C4-2B (cell line): ENCODE measurements at regions not wholly inside any gene's neighbourhood (a gene's known extent, or its start where the extent isn't known, plus 50 kb on each side); places are given as distances from the start of the nearest gene placed in this dataset.

Experiments
- ZFX ChIP-seq: fragments of 450-650 bp; IDR thresholded peaks from 2 replicates; pipeline ENCODE4 v1.6.1; 2017
- TF ChIP-seq, protein P1 (sequence below): fragments of 450-650 bp; conservative IDR thresholded peaks from 2 replicates; pipeline ENCODE4 v1.5.1; 2017; ENCODE audit warnings: mild to moderate bottlenecking

DNA sequence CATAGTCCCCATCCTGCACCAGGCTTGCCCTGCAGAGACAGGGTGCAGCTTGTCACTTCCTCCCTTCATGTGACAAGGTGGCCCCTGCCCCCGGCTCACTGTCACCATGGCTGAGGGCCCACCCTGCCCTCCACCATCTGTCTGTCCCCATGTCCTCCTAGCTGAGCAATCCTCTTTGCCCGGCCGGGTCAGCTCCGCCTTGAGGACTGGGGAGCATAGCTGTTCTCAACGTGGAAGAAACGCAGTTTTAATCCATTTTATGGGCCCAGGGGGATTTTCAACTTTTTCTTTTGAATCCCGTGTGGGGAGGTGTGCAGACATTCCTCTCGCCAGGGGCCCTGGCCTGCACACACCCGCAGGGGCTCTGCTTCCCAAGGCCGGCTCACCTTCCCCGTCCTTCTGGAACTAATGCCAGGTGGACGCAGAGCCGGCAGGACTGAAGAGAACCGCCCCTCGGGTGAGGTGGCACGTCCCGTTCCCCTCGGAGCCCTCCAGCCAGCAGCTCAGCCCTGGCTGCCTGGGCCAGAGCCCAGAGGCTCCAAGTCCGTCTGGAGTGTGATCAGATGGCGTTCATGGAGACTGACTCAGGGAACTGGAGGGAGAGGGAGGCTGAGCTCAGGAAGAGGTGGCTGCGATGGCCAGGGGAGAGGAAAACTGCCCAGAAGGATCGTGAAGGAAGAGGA lies 1108.7 kb downstream of the BRD1 start:
- TF ChIP-seq, protein P1, sequence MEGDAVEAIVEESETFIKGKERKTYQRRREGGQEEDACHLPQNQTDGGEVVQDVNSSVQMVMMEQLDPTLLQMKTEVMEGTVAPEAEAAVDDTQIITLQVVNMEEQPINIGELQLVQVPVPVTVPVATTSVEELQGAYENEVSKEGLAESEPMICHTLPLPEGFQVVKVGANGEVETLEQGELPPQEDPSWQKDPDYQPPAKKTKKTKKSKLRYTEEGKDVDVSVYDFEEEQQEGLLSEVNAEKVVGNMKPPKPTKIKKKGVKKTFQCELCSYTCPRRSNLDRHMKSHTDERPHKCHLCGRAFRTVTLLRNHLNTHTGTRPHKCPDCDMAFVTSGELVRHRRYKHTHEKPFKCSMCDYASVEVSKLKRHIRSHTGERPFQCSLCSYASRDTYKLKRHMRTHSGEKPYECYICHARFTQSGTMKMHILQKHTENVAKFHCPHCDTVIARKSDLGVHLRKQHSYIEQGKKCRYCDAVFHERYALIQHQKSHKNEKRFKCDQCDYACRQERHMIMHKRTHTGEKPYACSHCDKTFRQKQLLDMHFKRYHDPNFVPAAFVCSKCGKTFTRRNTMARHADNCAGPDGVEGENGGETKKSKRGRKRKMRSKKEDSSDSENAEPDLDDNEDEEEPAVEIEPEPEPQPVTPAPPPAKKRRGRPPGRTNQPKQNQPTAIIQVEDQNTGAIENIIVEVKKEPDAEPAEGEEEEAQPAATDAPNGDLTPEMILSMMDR = no peak
- TF ChIP-seq ZFX = no peak
